GM18870 (cell line): ENCODE measurements at regions not wholly inside any gene's neighbourhood (a gene's known extent, or its start where the extent isn't known, plus 50 kb on each side); places are given as distances from the start of the nearest gene placed in this dataset.

Experiments
- ATAC-seq: cut with Tn5 transposase; IDR thresholded peaks from one replicate; pipeline ENCODE4 v1.9.1; 2021; ENCODE audit warnings: moderate library complexity; ENCODE audit not compliant: unreplicated experiment

- no peak for ATAC-seq
These were observed 1579.3 kb downstream of the SUCLG1 start for GRCh38 chr2:82879803-82880202.

GRCh38 chr2:82875858-82876257, 1583.2 kb downstream of the SUCLG1 start:
- no peak for ATAC-seq

GRCh38 chr2:82857967-82858366, 1601.1 kb downstream of the SUCLG1 start:
- ATAC-seq: no peak

- no peak for ATAC-seq
These were observed 1605.8 kb downstream of the SUCLG1 start for GRCh38 chr2:82853299-82853698.

GRCh38 chr2:82852787-82853186, 1606.3 kb downstream of the SUCLG1 start:
- ATAC-seq: no peak

- ATAC-seq: no peak
These were observed 1610.8 kb downstream of the SUCLG1 start for GRCh38 chr2:82848285-82848684.

- ATAC-seq: no peak
These were observed 1620.0 kb downstream of the SUCLG1 start for GRCh38 chr2:82839036-82839435.

- no peak for ATAC-seq
These were observed 1621.3 kb downstream of the SUCLG1 start for GRCh38 chr2:82837588-82838304.

GRCh38 chr2:82834893-82835292, 1624.2 kb downstream of the SUCLG1 start:
- no peak for ATAC-seq

GRCh38 chr2:82827426-82827825, 1631.7 kb downstream of the SUCLG1 start:
- no peak for ATAC-seq

- no peak for ATAC-seq
These were observed 1632.6 kb downstream of the SUCLG1 start for GRCh38 chr2:82826437-82826836.

GRCh38 chr2:82825410-82826090, 1633.5 kb downstream of the SUCLG1 start:
- no peak for ATAC-seq

- no peak for ATAC-seq
These were observed 1635.2 kb downstream of the SUCLG1 start for GRCh38 chr2:82823892-82824291.

- ATAC-seq: no peak
These were observed 1639.1 kb downstream of the SUCLG1 start for GRCh38 chr2:82819951-82820350.

- ATAC-seq: no peak
These were observed 1644.9 kb downstream of the SUCLG1 start for GRCh38 chr2:82814146-82814545.

GRCh38 chr2:82811946-82812345, 1647.1 kb downstream of the SUCLG1 start:
- no peak for ATAC-seq

- ATAC-seq: no peak
These were observed 1655.8 kb downstream of the SUCLG1 start for GRCh38 chr2:82803307-82803706.

GRCh38 chr2:82797469-82797868, 1661.6 kb downstream of the SUCLG1 start:
- ATAC-seq: no peak

GRCh38 chr2:82796132-82796531, 1662.9 kb downstream of the SUCLG1 start:
- no peak for ATAC-seq

GRCh38 chr2:82795446-82795845, 1663.6 kb downstream of the SUCLG1 start:
- ATAC-seq: no peak

- ATAC-seq: no peak
These were observed 1665.2 kb downstream of the SUCLG1 start for GRCh38 chr2:82793711-82794435.

GRCh38 chr2:82792316-82792715, 1666.8 kb downstream of the SUCLG1 start:
- no peak for ATAC-seq
